ENCODE measurements at regions not wholly inside any gene's neighbourhood (a gene's known extent, or its start where the extent isn't known, plus 50 kb on each side); places are given as distances from the start of the nearest gene placed in this dataset.

DNA sequence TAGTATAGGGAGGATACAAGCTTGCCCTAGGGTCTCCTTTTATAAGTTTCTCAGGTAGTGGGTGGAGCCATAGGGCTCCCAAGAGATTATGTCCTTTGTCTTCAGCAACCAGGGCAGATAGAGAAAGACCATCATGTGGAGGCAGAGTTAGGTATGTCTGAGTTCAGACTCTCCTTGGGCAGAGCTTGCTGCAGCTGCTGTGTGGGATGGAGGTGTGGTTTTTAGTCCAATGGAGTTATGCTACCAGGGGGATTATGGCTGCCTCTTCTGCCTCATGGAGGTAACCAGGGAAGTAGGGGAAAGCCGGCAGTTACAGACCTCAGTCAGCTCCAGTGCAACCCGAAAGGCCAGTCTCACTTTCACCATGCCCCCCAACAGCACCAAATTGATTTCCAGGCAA lies 220.5 kb downstream of the NECTIN3 start:
- Histone ChIP-seq H3K27ac (ENCODE audit: low read length) (no peak overlapping the region), H3K4me1 (ENCODE audit: control insufficient read depth, insufficient read depth, low read length) (no peaks in the 10 kb centered on the region), H3K36me3 (ENCODE audit: control insufficient read depth, insufficient read depth, low read length) (no peaks in the 10 kb centered on the region), H3K27me3 (ENCODE audit: control insufficient read depth, insufficient read depth, low read length) (no peaks in the 10 kb centered on the region), H3K4me3 (ENCODE audit: low read depth in 2 of 2, low read length in 2 of 2) (no peak overlapping the region), H3K9me3 (ENCODE audit: control insufficient read depth, insufficient read depth, low read depth, low read length) (no peaks in the 10 kb centered on the region)
- DNase-seq (ENCODE audit: low read depth, low spot score) (no peak), ATAC-seq (no peak)
- ChIA-PET POLR2A (no interaction called here), CTCF (no interaction called here)
- intact Hi-C loops (cut with micrococcal nuclease; ENCODE audit: unreplicated experiment) (no loop called here), in situ Hi-C loops (cut with HindIII; ENCODE audit: low pct_unique_long_range_greater_than_20kb, low sequenced_read_pairs) (no loop called here)
- BruUV-seq (replicated peaks) = no TSS peak
- TF ChIP-seq TCF7L2 (IDR thresholded peaks at IDR 0.05; ENCODE audit: low read depth, low read length) (no peak), SIN3A (IDR thresholded peaks at IDR 0.05; ENCODE audit: borderline replicate concordance, insufficient read depth, low read depth, low read length) (no peak), POLR2AphosphoS5 (IDR thresholded peaks at IDR 0.05; ENCODE audit: low read depth, low read length) (no peak)
- TF ChIP-seq, protein P1, sequence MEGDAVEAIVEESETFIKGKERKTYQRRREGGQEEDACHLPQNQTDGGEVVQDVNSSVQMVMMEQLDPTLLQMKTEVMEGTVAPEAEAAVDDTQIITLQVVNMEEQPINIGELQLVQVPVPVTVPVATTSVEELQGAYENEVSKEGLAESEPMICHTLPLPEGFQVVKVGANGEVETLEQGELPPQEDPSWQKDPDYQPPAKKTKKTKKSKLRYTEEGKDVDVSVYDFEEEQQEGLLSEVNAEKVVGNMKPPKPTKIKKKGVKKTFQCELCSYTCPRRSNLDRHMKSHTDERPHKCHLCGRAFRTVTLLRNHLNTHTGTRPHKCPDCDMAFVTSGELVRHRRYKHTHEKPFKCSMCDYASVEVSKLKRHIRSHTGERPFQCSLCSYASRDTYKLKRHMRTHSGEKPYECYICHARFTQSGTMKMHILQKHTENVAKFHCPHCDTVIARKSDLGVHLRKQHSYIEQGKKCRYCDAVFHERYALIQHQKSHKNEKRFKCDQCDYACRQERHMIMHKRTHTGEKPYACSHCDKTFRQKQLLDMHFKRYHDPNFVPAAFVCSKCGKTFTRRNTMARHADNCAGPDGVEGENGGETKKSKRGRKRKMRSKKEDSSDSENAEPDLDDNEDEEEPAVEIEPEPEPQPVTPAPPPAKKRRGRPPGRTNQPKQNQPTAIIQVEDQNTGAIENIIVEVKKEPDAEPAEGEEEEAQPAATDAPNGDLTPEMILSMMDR (IDR thresholded peaks at IDR 0.05) = no peak
- TF ChIP-seq, protein P2, sequence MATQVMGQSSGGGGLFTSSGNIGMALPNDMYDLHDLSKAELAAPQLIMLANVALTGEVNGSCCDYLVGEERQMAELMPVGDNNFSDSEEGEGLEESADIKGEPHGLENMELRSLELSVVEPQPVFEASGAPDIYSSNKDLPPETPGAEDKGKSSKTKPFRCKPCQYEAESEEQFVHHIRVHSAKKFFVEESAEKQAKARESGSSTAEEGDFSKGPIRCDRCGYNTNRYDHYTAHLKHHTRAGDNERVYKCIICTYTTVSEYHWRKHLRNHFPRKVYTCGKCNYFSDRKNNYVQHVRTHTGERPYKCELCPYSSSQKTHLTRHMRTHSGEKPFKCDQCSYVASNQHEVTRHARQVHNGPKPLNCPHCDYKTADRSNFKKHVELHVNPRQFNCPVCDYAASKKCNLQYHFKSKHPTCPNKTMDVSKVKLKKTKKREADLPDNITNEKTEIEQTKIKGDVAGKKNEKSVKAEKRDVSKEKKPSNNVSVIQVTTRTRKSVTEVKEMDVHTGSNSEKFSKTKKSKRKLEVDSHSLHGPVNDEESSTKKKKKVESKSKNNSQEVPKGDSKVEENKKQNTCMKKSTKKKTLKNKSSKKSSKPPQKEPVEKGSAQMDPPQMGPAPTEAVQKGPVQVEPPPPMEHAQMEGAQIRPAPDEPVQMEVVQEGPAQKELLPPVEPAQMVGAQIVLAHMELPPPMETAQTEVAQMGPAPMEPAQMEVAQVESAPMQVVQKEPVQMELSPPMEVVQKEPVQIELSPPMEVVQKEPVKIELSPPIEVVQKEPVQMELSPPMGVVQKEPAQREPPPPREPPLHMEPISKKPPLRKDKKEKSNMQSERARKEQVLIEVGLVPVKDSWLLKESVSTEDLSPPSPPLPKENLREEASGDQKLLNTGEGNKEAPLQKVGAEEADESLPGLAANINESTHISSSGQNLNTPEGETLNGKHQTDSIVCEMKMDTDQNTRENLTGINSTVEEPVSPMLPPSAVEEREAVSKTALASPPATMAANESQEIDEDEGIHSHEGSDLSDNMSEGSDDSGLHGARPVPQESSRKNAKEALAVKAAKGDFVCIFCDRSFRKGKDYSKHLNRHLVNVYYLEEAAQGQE (IDR thresholded peaks at IDR 0.05; ENCODE audit: insufficient read depth in 1 of 2, low read depth in 2 of 2, low read length in 1 of 2) = no peak

DNA sequence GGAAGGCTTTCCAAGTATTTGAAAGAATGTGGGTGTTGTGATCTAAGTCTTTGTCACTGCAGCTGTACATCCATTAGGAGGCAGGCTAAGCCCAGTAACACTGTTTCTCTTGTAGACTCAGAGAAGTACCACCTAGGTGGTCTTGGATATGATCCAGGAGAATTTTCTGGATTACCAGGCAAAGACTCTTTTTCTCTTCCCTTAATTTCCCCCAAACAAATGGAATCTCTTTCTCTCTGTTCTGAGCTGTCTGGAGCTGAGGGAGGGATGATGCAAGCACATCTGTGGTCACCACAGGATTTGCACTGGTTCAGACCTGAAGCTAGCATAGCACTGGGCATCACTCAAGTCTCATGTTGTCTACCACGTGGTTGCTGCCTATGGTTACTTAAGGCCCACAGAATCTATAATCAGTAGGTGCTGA lies 227.6 kb downstream of the NECTIN3 start:
- H3K36me3 ChIP-seq (ENCODE audit: control insufficient read depth, insufficient read depth, low read length) = no peaks in the 10 kb centered on the region
- DNase-seq (ENCODE audit: low read depth, low spot score) (no peak), ATAC-seq (no peak)
- H3K4me3 ChIP-seq (ENCODE audit: low read depth in 2 of 2, low read length in 2 of 2) = no peak overlapping the region
- CTCF ChIA-PET = no interaction called here
- H3K4me1 ChIP-seq (ENCODE audit: control insufficient read depth, insufficient read depth, low read length) = no peaks in the 10 kb centered on the region
- no TSS peak for BruUV-seq (replicated peaks)
- TF ChIP-seq TCF7L2 (IDR thresholded peaks at IDR 0.05; ENCODE audit: low read depth, low read length) = no peak
- TF ChIP-seq SIN3A (IDR thresholded peaks at IDR 0.05; ENCODE audit: borderline replicate concordance, insufficient read depth, low read depth, low read length) = no peak
- no peak for TF ChIP-seq POLR2AphosphoS5 (IDR thresholded peaks at IDR 0.05; ENCODE audit: low read depth, low read length)
- TF ChIP-seq, protein P1 (IDR thresholded peaks at IDR 0.05) = no peak
- TF ChIP-seq, protein P2 (IDR thresholded peaks at IDR 0.05; ENCODE audit: insufficient read depth in 1 of 2, low read depth in 2 of 2, low read length in 1 of 2) = no peak
- in situ Hi-C loops (cut with HindIII; ENCODE audit: low pct_unique_long_range_greater_than_20kb, low sequenced_read_pairs) (no loop called here), intact Hi-C loops (cut with micrococcal nuclease; ENCODE audit: unreplicated experiment) (no loop called here)
- H3K27ac ChIP-seq (ENCODE audit: low read length) = no peak overlapping the region
- no peaks in the 10 kb centered on the region for H3K9me3 ChIP-seq (ENCODE audit: control insufficient read depth, insufficient read depth, low read depth, low read length)
- POLR2A ChIA-PET = no interaction called here
- no peaks in the 10 kb centered on the region for H3K27me3 ChIP-seq (ENCODE audit: control insufficient read depth, insufficient read depth, low read length)

Data from Panc1 (cell line).